Kidney (tissue), 13 donors: ENCODE measurements at regions not wholly inside any gene's neighbourhood (a gene's known extent, or its start where the extent isn't known, plus 50 kb on each side); places are given as distances from the start of the nearest gene placed in this dataset.
"Not testable (repeated sequence)": the region's sequence is repeated elsewhere in the genome, so short reads cannot be mapped to it uniquely, and the experiment has no call there.

ENCODE experiments used
- DNase-seq, 5 donors: peaks; one replicate each; pipeline ENCODE4 v3.0.0-alpha.2; 2013 to 2020
- FAIRE-seq: peaks from 2 replicates; lab custom pipeline; 2012; peaks lifted over from hg19 to GRCh38; lab: Jason Lieb, UNC
- H3K27ac ChIP-seq, 2 donors: one replicate each; pipeline ENCODE4 v1.7.0; 2013; ENCODE audit warnings: low read depth in 2 of 2, low read length in 2 of 2, inconsistent platforms in 1 of 2
- H3K27me3 ChIP-seq: one replicate; pipeline ENCODE4 v1.7.1; 2013; ENCODE audit warnings: low read length, inconsistent platforms; ENCODE audit not compliant: control insufficient read depth, insufficient read depth
- H3K36me3 ChIP-seq, 3 donors: one replicate each; pipeline versions ENCODE4 v1.7.0 to v1.7.1; 2013; ENCODE audit warnings: low read length in 3 of 3, control low read depth in 1 of 3, inconsistent platforms in 1 of 3; ENCODE audit not compliant: insufficient read depth in 3 of 3, control insufficient read depth in 2 of 3
- H3K4me1 ChIP-seq, 3 donors: one replicate each; pipeline versions ENCODE4 v1.7.0 to v1.7.1; 2013; ENCODE audit warnings: low read length in 3 of 3, inconsistent platforms in 1 of 3, low read depth in 1 of 3; ENCODE audit not compliant: control insufficient read depth in 2 of 3, insufficient read depth in 2 of 3
- H3K4me3 ChIP-seq, 3 donors: one replicate each; pipeline versions ENCODE4 v1.7.0 to v1.8.1; 2013; ENCODE audit warnings: low read length in 3 of 3, control low read depth in 1 of 3, inconsistent platforms in 1 of 3
- H3K9ac ChIP-seq, 3 donors: one replicate each; pipeline versions ENCODE4 v1.7.0 to v1.7.1; 2013; ENCODE audit warnings: low read length in 3 of 3, control low read depth in 1 of 3, inconsistent platforms in 1 of 3
- H3K9me3 ChIP-seq, 3 donors: one replicate each; pipeline versions ENCODE4 v1.7.0 to v1.7.1; 2013; ENCODE audit warnings: low read length in 3 of 3, control low read depth in 1 of 3, inconsistent platforms in 1 of 3; ENCODE audit not compliant: control insufficient read depth in 2 of 3, insufficient read depth in 1 of 3
- intact Hi-C: fragments of 100-400 bp; cut with DNase I; formaldehyde crosslinking; loops from one replicate; pipeline ENCODE4 v1.11.1; 2022
- TF ChIP-seq, protein P1 (sequence below): IDR thresholded peaks from 3 replicates; pipeline ENCODE4 v1.5.1; 2012; ENCODE audit warnings: mild to moderate bottlenecking, moderate library complexity, borderline replicate concordance; ENCODE audit not compliant: insufficient read depth; ENCODE audit errors: extremely low read depth
- donor health status: control.
- donor health status: control.
- donor health status: control.
- donor health status: control.
- donor health status: control.
- donor health status: DM: yes; HTN: yes; CAD: no.
- donor health status: Normal renal cell carcinoma (clear cell type).

- H3K4me1 ChIP-seq, H3K9ac ChIP-seq, intact Hi-C loops, FAIRE-seq, H3K9me3 ChIP-seq, H3K36me3 ChIP-seq, H3K27me3 ChIP-seq, DNase-seq, H3K27ac ChIP-seq, H3K4me3 ChIP-seq: not testable (repeated sequence)
Measured at GRCh38 chr1:228796945-228797344, 61.7 kb downstream of the RHOU start.

GRCh38 chr1:228798035-228798434, 62.8 kb downstream of the RHOU start:
- Histone ChIP-seq H3K9me3 (no peaks in the 10 kb centered on the region), H3K27ac (no peak overlapping the region), H3K36me3 (no peaks in the 10 kb centered on the region), H3K9ac (no peak overlapping the region), H3K4me3 (no peak overlapping the region), H3K4me1 (no peaks in the 10 kb centered on the region), H3K27me3 (no peaks in the 10 kb centered on the region)
- intact Hi-C loops: no loop called here
- TF ChIP-seq, protein P1, sequence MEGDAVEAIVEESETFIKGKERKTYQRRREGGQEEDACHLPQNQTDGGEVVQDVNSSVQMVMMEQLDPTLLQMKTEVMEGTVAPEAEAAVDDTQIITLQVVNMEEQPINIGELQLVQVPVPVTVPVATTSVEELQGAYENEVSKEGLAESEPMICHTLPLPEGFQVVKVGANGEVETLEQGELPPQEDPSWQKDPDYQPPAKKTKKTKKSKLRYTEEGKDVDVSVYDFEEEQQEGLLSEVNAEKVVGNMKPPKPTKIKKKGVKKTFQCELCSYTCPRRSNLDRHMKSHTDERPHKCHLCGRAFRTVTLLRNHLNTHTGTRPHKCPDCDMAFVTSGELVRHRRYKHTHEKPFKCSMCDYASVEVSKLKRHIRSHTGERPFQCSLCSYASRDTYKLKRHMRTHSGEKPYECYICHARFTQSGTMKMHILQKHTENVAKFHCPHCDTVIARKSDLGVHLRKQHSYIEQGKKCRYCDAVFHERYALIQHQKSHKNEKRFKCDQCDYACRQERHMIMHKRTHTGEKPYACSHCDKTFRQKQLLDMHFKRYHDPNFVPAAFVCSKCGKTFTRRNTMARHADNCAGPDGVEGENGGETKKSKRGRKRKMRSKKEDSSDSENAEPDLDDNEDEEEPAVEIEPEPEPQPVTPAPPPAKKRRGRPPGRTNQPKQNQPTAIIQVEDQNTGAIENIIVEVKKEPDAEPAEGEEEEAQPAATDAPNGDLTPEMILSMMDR: no peak
- DNase-seq (no peak), FAIRE-seq (no peak)

GRCh38 chr1:228798548-228798947, 63.3 kb downstream of the RHOU start:
- H3K27me3 ChIP-seq: no peaks in the 10 kb centered on the region
- no peak overlapping the region for H3K27ac ChIP-seq
- H3K36me3 ChIP-seq: no peaks in the 10 kb centered on the region
- FAIRE-seq (no peak), DNase-seq (peak in 1 of 5 donors; percentile 86)
- no peaks in the 10 kb centered on the region for H3K9me3 ChIP-seq
- no peak overlapping the region for H3K4me3 ChIP-seq
- intact Hi-C loops: no loop called here
- no peak overlapping the region for H3K9ac ChIP-seq
- no peaks in the 10 kb centered on the region for H3K4me1 ChIP-seq
- TF ChIP-seq, protein P1: no peak

DNA sequence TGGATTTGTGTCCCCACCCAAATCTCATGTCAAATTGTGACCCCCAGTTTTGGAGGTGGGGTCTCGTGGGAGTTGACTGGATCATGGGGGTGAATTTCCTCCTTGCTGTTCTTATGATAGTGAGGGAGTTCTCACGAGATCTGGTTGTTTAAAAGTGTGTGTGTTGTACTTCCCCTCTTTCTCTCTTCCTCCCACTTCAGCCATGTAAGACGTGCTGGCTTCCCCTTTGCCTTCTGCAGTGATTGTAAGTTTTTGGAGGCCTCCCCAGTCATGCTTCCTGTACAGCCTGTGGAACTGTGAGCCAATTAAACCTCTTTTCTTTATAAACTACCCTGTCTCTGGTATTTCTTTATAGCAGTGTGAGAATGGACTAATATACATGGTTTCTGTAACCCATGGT, 64.6 kb downstream of the RHOU start:
- Histone ChIP-seq H3K27me3 (no peaks in the 10 kb centered on the region), H3K4me1 (no peaks in the 10 kb centered on the region), H3K36me3 (no peaks in the 10 kb centered on the region), H3K9ac (no peak overlapping the region), H3K9me3 (no peaks in the 10 kb centered on the region), H3K27ac (no peak overlapping the region), H3K4me3 (no peak overlapping the region)
- TF ChIP-seq, protein P1: no peak
- intact Hi-C loops: no loop called here
- no peak for FAIRE-seq
- no peak for DNase-seq
